Endometrium (tissue), 2 donors: ENCODE measurements at regions not wholly inside any gene's neighbourhood (a gene's known extent, or its start where the extent isn't known, plus 50 kb on each side); places are given as distances from the start of the nearest gene placed in this dataset.
A peak's percentile ranks its signal among the peaks of the same experiment; 100 is the strongest.

Experiments used
- FAIRE-seq: peaks from 2 replicates; lab custom pipeline; 2012; peaks lifted over from hg19 to GRCh38; lab: Jason Lieb, UNC
- donor health status: control.
- donor health status: control.

- no peak for FAIRE-seq
Observed at GRCh38 chr2:172658945-172659344, 76.7 kb upstream of the RAPGEF4 start.

GRCh38 chr2:172662099-172662498 is 73.5 kb upstream of the RAPGEF4 start:
- no peak for FAIRE-seq

DNA sequence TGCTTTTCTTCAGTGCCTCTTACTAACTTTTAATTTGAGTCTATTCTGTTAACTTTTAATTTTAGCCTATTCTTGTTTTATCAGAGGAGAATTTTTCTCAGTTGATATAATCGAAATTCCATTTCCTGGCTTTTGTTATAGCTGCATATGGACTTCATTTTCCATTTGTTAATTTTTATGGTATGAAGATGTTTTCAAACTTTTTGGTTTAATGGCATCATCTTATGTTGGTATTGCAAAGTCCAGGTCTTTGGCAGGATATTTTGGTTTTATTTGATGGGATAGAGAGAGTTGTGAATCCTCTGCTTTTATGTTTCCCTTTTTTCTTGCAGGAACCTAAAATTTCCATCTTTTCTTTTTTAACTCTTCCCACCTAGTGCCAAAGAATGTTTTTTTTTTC is 70.9 kb upstream of the RAPGEF4 start:
- no peak for FAIRE-seq

- FAIRE-seq = no peak
Observed at GRCh38 chr2:172667581-172668325, 67.9 kb upstream of the RAPGEF4 start.

- no peak for FAIRE-seq
Observed at GRCh38 chr2:172671501-172671900, 64.1 kb upstream of the RAPGEF4 start.

DNA sequence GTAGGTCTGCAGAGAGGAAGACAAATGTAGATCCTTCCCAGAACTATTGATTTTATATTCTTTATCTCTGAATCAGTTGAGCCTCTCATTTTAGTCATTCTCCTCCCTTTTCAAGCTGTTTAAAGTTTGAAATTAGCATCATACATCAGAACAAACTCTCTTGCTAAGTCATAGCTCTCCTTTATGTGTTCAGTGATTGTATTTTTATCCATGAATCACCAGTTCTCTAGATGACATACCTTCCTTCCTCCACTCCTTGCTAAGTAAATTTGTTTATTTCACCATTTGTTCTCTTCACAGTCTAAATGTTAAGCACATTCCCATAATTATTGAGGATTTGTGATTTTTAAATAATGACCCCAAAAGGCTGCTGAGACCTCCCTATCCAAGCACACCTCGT is 63.5 kb upstream of the RAPGEF4 start:
- no peak for FAIRE-seq

- no peak for FAIRE-seq
Observed at GRCh38 chr2:172673056-172673683, 62.5 kb upstream of the RAPGEF4 start.

DNA sequence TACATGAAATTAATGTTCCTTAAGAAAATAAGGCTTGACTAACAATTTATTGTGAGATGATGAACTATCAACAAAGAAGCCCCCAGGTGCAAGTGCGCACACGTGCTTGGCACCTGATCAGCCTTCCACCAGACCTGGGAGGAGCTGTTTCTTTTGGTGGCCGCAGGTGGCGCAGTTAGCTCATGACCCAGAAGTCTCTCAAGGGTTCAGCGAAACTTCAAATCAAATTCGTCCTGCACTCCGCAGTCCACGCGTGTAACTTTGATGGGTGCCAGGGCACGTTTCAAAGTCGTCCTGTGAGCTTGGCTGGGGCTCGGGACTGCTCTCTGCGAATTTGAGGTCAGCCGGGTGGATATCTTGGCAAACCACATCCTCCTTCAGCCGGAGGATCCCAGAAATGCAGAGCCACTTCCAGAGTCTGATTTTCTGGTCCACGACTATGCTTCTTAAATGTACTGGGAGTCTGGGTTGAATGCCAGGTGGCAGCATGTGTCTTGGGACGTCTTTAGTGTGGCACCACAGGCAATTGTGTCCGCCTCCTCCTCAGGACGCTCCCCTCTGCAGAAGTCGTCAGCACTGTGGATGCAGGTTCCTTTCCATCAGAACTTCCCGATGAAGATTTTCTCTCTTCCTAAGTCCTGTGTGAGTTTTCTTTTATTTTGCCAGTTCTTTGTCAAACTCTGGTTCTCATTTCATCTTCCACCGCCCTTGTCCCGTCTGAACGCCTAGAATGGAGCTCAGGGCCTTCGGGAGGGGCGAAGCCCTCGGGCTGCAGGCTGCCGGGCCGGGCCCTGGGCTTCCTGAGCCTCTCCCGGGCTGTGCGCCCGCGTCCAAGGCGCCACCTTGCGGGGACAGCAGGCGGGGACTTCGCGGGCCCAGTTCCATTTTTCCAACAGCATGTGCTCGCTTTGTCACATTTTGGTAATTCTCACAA is 61.3 kb upstream of the RAPGEF4 start:
- no peak for FAIRE-seq

GRCh38 chr2:172674968-172675303 is 60.7 kb upstream of the RAPGEF4 start:
- FAIRE-seq = no peak

DNA sequence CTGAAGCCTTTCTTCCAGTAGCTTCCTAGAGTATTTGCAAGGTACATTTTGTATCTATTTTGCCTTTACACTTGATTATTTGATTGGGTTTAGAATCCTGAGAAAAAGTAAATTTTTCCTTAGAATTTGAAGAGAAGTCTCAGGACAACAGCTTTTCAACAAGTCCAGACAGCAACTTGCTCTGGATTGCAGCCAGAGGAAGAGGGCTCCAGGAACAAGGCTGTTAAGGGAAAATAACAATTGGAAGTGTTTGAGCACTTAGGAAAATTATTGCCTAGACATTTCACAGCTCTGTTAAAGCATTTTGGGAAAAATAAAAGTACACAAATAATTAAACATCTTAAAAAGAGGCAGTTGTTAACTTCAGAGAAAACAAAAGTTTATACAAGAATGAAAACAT is 58.3 kb upstream of the RAPGEF4 start:
- FAIRE-seq = peak; percentile 97

- no peak for FAIRE-seq
Observed at GRCh38 chr2:172680436-172681068, 55.1 kb upstream of the RAPGEF4 start.

GRCh38 chr2:172685467-172685866 is 50.2 kb upstream of the RAPGEF4 start:
- no peak for FAIRE-seq
